LNCAP (cell line): ENCODE measurements at regions not wholly inside any gene's neighbourhood (a gene's known extent, or its start where the extent isn't known, plus 50 kb on each side); places are given as distances from the start of the nearest gene placed in this dataset.

ENCODE experiments used
- CTCF ChIP-seq: fragments of 450-650 bp; IDR thresholded peaks from 2 replicates; pipeline ENCODE4 v1.5.1; 2017; ENCODE audit warnings: mild to moderate bottlenecking

DNA sequence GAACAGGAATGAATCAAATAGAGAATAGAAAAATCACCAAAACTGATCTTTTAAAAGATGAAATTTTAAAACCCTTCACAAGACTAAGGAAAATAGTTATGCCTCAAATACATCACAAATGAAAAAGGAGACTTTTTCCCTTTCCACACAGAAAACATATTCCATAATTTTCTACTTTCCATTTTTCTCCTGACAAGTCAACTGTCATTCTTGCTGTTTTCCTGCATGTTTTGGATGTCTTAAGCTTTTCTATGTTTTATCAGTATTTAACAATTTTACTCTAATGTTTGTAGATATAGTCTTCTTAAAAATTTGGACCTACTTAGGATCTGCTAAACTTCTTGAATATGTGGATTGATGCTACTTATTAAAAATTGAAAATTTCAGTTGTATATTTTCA, 810.8 kb downstream of the OLFM4 start:
- no peak for TF ChIP-seq CTCF

DNA sequence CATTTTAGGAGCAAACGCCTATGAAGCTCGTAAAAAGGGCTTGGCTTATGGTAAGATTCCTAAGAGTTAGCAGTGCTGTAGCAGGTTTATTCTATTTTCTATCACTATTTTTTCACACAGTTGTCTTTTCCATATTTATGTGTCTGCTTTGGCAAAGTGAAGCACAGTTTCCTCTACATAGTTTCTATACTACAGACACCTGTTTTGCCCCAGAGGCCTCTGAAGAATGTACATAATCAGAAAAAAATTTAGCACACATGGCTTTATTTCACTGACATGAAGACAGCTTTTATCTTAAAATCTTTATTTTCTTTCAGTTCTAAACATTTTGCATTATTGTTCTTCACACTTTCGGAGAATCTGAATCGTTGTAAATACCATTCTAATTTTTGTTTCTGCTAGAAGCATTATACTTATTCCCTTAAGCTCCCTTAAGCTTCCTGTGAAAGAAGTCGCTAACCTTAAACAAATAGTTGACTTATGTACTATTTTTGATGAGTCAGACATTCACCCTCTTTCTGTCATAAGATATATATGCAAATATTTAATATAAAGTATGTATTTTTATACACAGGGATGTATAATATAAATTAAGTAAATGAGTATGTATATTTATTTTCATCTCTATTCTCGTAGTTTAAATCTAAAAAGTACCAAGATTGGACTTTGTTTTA, 816.0 kb downstream of the OLFM4 start:
- TF ChIP-seq CTCF = no peak

- no peak for TF ChIP-seq CTCF
Measured at GRCh38 chr13:53847502-53847901, 818.9 kb downstream of the OLFM4 start.

GRCh38 chr13:53848366-53848961, 819.9 kb downstream of the OLFM4 start:
- TF ChIP-seq CTCF = no peak

DNA sequence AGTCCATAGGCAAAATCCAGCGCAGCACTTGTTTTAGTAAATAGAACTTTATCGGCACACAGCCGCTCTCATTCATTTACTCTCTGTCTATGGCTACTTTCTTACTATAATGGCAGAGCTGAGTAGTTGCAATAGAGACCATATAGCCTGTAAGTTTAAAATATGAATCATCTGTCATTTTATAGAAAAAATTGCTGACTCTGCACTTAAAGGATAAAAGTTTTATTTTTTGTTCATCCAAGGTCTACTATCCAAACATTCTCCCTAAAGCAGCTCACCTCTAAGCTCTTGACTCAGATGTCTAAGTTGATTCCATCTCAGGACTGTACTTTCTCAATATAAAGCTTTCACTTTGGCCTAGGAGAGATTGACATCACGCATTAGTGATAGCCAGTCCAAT, 825.7 kb downstream of the OLFM4 start:
- no peak for TF ChIP-seq CTCF

- TF ChIP-seq CTCF = no peak
Measured at GRCh38 chr13:53856573-53857195, 828.1 kb downstream of the OLFM4 start.

GRCh38 chr13:53863520-53863919, 834.9 kb downstream of the OLFM4 start:
- TF ChIP-seq CTCF = no peak
